HEK293T (cell line): ENCODE measurements at regions not wholly inside any gene's neighbourhood (a gene's known extent, or its start where the extent isn't known, plus 50 kb on each side); places are given as distances from the start of the nearest gene placed in this dataset.

Source experiments
- CTCF ChIA-PET: fragments of 350-600 bp; formaldehyde crosslinking; extraction: SDS; loops from one replicate; lab custom pipeline; 2021; ENCODE audit warnings: antibody characterized with exemption, inconsistent platforms; lab: Yijun Ruan, JAX
- POLR2A ChIA-PET: fragments of 350-600 bp; formaldehyde crosslinking; extraction: SDS; loops from one replicate; lab custom pipeline; 2020; ENCODE audit warnings: antibody characterized with exemption, inconsistent platforms; lab: Yijun Ruan, JAX
- DNase-seq: peaks from one replicate; pipeline ENCODE4 v3.0.0; 2012; ENCODE audit warnings: mixed read lengths; ENCODE audit errors: extremely low spot score
- ARNT ChIP-seq: fragments of 450-650 bp; IDR thresholded peaks from 2 replicates; pipeline ENCODE4 v1.6.1; 2017; ENCODE audit warnings: mild to moderate bottlenecking
- BHLHE40 ChIP-seq: fragments of 450-650 bp; IDR thresholded peaks from 2 replicates; pipeline ENCODE4 v1.6.1; 2016; ENCODE audit warnings: mild to moderate bottlenecking, moderate library complexity, borderline replicate concordance
- CTBP1 ChIP-seq: fragments of 450-650 bp; IDR thresholded peaks from 2 replicates; pipeline ENCODE4 v1.6.1; 2016; ENCODE audit warnings: borderline replicate concordance
- ELF4 ChIP-seq: fragments of 450-650 bp; IDR thresholded peaks from 2 replicates; pipeline ENCODE4 v1.6.1; 2017; ENCODE audit warnings: antibody characterized with exemption
- FOXA1 ChIP-seq: fragments of 450-650 bp; IDR thresholded peaks from 2 replicates; pipeline ENCODE4 v1.6.1; 2016; ENCODE audit warnings: mild to moderate bottlenecking
- FOXK2 ChIP-seq: fragments of 450-650 bp; IDR thresholded peaks from 2 replicates; pipeline ENCODE4 v1.6.1; 2016; ENCODE audit warnings: mild to moderate bottlenecking
- FOXM1 ChIP-seq: fragments of 450-650 bp; IDR thresholded peaks from 2 replicates; pipeline ENCODE4 v1.6.1; 2017; ENCODE audit warnings: mild to moderate bottlenecking, borderline replicate concordance
- HDGF ChIP-seq: fragments of 450-650 bp; IDR thresholded peaks from 2 replicates; pipeline ENCODE4 v1.6.1; 2017; ENCODE audit warnings: antibody characterized with exemption, borderline replicate concordance
- L3MBTL2 ChIP-seq: fragments of 450-650 bp; conservative IDR thresholded peaks from 2 replicates; pipeline ENCODE4 v1.6.1; 2016; ENCODE audit warnings: mild to moderate bottlenecking
- LEF1 ChIP-seq: fragments of 450-650 bp; IDR thresholded peaks from 2 replicates; pipeline ENCODE4 v1.6.1; 2017; ENCODE audit warnings: mild to moderate bottlenecking, borderline replicate concordance
- NFRKB ChIP-seq: fragments of 450-650 bp; IDR thresholded peaks from 2 replicates; pipeline ENCODE4 v1.6.1; 2016; ENCODE audit warnings: mild to moderate bottlenecking, moderate library complexity
- SP1 ChIP-seq: fragments of 450-650 bp; IDR thresholded peaks from 2 replicates; pipeline ENCODE4 v1.6.1; 2017
- SUZ12 ChIP-seq: fragments of 450-650 bp; IDR thresholded peaks from 2 replicates; pipeline ENCODE4 v1.6.1; 2016; ENCODE audit warnings: mild to moderate bottlenecking
- TARDBP ChIP-seq: fragments of 450-650 bp; IDR thresholded peaks from 2 replicates; pipeline ENCODE4 v1.6.1; 2016
- ZNF384 ChIP-seq: fragments of 450-650 bp; IDR thresholded peaks from 2 replicates; pipeline ENCODE4 v1.6.1; 2016
- TF ChIP-seq, protein P1 (sequence below): fragments of 450-650 bp; IDR thresholded peaks from 2 replicates; pipeline ENCODE4 v1.6.1; 2016

DNA sequence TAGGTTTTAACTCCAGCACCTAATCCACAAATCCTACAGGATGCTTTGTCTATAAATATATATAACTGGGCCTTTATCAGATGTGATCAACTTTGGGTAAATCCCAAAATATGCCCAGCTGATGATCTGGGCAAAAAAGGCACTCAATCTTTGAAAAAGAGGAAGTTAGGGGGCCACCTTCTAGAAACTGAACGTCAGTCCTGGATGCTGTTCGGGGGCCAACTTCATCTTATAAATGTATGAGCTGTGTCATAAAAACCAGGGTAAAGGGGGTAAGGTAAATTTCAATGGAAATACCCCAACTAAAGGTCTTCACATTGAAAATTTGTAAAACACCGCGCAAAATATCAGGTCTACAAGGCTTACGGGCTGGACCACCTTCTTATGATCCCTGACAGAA lies 264.4 kb upstream of the UBE2E2 start:
- DNase-seq: no peak
- POLR2A ChIA-PET: no interaction called here
- CTCF ChIA-PET: interaction anchor here (0.7 kb wide), 1 partner anchor 743 kb away, joined by 3 read pairs; no protein-coding TSS in a partner anchor
- TF ChIP-seq ARNT (no peak), NFRKB (no peak), HDGF (no peak), ELF4 (no peak), FOXM1 (no peak), SUZ12 (no peak), FOXA1 (no peak)
- TF ChIP-seq, protein P1, sequence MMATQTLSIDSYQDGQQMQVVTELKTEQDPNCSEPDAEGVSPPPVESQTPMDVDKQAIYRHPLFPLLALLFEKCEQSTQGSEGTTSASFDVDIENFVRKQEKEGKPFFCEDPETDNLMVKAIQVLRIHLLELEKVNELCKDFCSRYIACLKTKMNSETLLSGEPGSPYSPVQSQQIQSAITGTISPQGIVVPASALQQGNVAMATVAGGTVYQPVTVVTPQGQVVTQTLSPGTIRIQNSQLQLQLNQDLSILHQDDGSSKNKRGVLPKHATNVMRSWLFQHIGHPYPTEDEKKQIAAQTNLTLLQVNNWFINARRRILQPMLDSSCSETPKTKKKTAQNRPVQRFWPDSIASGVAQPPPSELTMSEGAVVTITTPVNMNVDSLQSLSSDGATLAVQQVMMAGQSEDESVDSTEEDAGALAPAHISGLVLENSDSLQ: no peak

DNA sequence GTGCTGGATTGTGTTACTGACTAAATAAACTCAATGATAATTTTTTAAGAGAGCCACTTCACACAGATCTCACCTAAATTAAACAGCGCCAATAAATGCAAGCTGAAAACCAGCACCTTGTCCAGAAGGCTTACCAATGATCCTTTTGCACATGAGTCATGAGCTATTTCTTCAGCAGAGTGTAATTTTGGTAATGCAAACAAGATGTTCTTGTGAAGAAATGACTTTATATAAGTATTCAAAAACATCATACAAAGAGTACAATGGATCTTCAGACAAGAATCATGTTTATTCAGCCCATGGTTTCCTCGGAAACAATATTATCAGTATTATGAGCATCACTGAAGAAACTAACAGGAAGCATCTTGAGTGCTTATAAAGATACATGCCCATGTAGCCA lies 263.8 kb upstream of the UBE2E2 start:
- TF ChIP-seq NFRKB: no peak
- no peak for TF ChIP-seq FOXM1
- TF ChIP-seq SP1: no peak
- CTCF ChIA-PET: interaction anchor here (0.7 kb wide), 1 partner anchor 742 kb away, joined by 3 read pairs; no protein-coding TSS in a partner anchor
- POLR2A ChIA-PET: no interaction called here
- no peak for DNase-seq

DNA sequence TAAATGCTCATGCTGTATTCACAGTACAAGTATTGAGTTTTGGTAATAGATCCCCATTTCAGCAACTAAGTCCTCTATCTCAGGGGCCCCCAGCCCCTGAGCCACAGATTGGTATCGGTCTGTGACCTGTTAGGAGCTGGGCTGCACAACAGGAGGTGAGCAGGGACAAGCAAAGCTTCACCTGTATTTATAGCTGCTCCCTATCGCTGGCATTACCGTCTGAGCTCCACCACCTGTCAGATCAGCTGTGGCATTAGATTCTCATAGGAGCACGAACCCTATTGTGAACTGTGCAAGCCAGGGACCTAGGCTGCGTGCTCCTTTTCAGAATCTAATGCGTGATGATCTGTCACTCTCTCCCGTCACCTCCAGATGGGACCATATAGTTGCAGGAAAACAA lies 262.8 kb upstream of the UBE2E2 start:
- CTCF ChIA-PET: no interaction called here
- POLR2A ChIA-PET: no interaction called here
- no peak for DNase-seq
- TF ChIP-seq ELF4 (no peak), ZNF384 (no peak), SP1 (no peak), CTBP1 (no peak)

DNA sequence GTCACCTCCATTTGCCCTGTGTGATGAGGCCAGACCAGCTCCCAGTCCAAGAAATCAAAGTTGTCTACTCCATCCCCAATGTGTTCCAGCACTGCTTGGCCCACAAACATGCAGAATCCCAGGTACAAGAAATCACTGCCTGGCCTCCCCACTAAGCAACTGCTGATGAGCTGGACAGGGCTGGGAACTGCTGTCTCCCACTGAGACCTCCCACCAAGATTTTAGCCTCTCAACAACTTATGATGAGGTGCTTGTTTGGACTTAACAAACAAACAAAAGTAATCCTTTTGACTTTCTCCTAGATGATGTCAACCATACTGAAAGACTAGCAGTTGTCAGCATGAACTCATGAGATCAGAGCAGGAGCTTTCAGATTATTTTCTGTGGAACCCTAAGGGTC lies 260.1 kb upstream of the UBE2E2 start:
- POLR2A ChIA-PET: no interaction called here
- CTCF ChIA-PET: no interaction called here
- DNase-seq: no peak
- TF ChIP-seq BHLHE40 (no peak), FOXA1 (no peak), LEF1 (no peak), SP1 (no peak), FOXM1 (no peak), L3MBTL2 (no peak), ELF4 (no peak), FOXK2 (no peak), NFRKB (no peak), SUZ12 (no peak), ARNT (no peak), CTBP1 (no peak)
- TF ChIP-seq, protein P1: no peak

DNA sequence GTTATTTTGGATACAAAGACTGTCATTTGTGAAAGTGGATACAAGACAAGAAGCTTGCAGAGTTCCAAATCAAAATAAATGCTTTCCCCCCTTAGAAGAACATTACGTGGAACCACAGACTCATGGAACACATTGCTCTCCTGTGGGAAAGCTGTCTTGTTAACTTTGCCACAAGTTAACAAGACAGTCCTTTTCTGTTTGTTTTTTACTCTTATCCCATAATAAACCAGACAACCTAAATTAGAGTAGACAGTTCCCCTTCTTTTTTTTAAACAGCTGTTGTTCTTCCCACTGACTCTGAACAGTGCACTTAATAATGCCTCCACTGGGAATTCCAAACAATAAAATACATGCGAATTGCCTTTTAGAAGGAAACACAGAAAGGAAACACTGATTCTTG lies 255.3 kb upstream of the UBE2E2 start:
- TF ChIP-seq SP1 (no peak), CTBP1 (no peak), HDGF (no peak), BHLHE40 (no peak), ELF4 (no peak), ZNF384 (no peak), FOXA1 (no peak), NFRKB (no peak), L3MBTL2 (no peak), ARNT (no peak), FOXM1 (no peak), LEF1 (no peak), SUZ12 (no peak), TARDBP (no peak)
- TF ChIP-seq, protein P1: no peak
- POLR2A ChIA-PET: no interaction called here
- CTCF ChIA-PET: no interaction called here
- DNase-seq: no peak

DNA sequence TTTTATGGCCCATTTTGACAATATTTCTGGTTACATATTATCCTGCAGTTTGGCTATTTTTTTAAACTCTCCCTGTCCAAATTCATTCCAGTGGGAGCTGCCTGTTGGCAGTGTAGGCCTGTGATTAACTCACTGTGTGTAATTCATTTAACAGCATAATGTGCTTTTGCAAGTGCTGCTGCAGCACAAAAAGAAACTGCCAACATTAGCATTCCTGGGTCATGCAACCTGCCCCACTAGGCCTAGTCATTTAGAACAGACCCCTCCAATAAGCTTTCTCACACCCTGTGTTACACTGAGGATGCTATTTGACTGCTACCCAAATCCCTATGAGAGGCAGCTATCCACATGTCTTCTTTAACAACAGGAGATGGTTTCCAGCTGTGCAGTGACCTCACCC lies 251.2 kb upstream of the UBE2E2 start:
- ChIA-PET CTCF (no interaction called here), POLR2A (no interaction called here)

DNA sequence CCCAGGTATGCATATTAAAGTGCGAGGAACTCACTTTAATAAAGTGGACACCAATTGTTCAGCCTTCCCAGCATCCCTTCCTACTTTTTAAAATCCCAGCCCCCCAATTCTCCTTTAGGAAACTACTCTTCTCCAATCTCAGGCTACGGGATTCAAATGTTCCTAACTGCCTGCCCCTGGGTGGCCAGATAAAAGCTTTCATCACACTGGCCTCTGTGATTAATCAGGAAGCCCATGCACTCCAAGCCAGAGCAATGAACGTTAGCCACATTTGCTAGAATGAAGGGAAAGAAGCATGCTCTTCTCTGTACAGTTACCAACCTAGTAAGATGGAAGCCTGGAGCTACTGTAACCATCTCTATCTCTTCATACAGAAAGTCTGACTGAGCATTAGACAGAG lies 250.3 kb upstream of the UBE2E2 start:
- no peak for DNase-seq
- TF ChIP-seq SUZ12 (no peak), SP1 (no peak), ELF4 (no peak), L3MBTL2 (no peak), ARNT (no peak), FOXK2 (no peak), TARDBP (no peak), CTBP1 (no peak), NFRKB (no peak), FOXA1 (no peak), LEF1 (no peak), BHLHE40 (no peak), ZNF384 (no peak), FOXM1 (no peak), HDGF (no peak)
- TF ChIP-seq, protein P1: no peak
- POLR2A ChIA-PET: no interaction called here
- CTCF ChIA-PET: no interaction called here

More for the DNA sequence above, 251.2 kb upstream of the UBE2E2 start:
- no peak for DNase-seq
- TF ChIP-seq FOXK2 (no peak), HDGF (no peak), LEF1 (no peak), TARDBP (no peak), SUZ12 (no peak), ARNT (no peak), NFRKB (no peak)
